LNCAP (cell line): ENCODE measurements at regions not wholly inside any gene's neighbourhood (a gene's known extent, or its start where the extent isn't known, plus 50 kb on each side); places are given as distances from the start of the nearest gene placed in this dataset.

ENCODE experiments used
- CTCF ChIP-seq: fragments of 450-650 bp; IDR thresholded peaks from 2 replicates; pipeline ENCODE4 v1.5.1; 2017; ENCODE audit warnings: mild to moderate bottlenecking

GRCh38 chr11:112619106-112619505, 342.1 kb upstream of the NCAM1 start:
- no peak for TF ChIP-seq CTCF

- TF ChIP-seq CTCF, result no peak
These were observed 340.4 kb upstream of the NCAM1 start for GRCh38 chr11:112620621-112621394.

- TF ChIP-seq CTCF, result no peak
These were observed 338.2 kb upstream of the NCAM1 start for GRCh38 chr11:112623057-112623456.

GRCh38 chr11:112624431-112624830, 336.8 kb upstream of the NCAM1 start:
- TF ChIP-seq CTCF, result no peak

- no peak for TF ChIP-seq CTCF
These were observed 335.4 kb upstream of the NCAM1 start for GRCh38 chr11:112625814-112626213.

- no peak for TF ChIP-seq CTCF
These were observed 334.5 kb upstream of the NCAM1 start for GRCh38 chr11:112626731-112627130.

- no peak for TF ChIP-seq CTCF
These were observed 333.6 kb upstream of the NCAM1 start for GRCh38 chr11:112627588-112628045.
